ENCODE measurements at regions not wholly inside any gene's neighbourhood (a gene's known extent, or its start where the extent isn't known, plus 50 kb on each side); places are given as distances from the start of the nearest gene placed in this dataset.

GRCh38 chrX:3527166-3527565 is 180.7 kb upstream of the MXRA5 start:
- no peak overlapping the region for H3K4me3 ChIP-seq
- intact Hi-C loops (cut with DNase I; ENCODE audit: low total_unique reads) = no loop called here
- DNase-seq (ENCODE audit: low spot score in 2 of 2) = no peak

GRCh38 chrX:3526731-3527130 is 180.3 kb upstream of the MXRA5 start:
- no peak for DNase-seq (ENCODE audit: low spot score in 2 of 2)
- intact Hi-C loops (cut with DNase I; ENCODE audit: low total_unique reads) = no loop called here
- no peaks in the 10 kb centered on the region for H3K27me3 ChIP-seq
- H3K4me3 ChIP-seq = no peak overlapping the region
- H3K4me1 ChIP-seq = no peaks in the 10 kb centered on the region
- no peaks in the 10 kb centered on the region for H3K9me3 ChIP-seq
- peak overlapping the region in 1 of 2 donors; percentile 3 for H3K27ac ChIP-seq
- TF ChIP-seq CTCF (IDR thresholded peaks at IDR 0.05) (no peak), POLR2AphosphoS5 (IDR thresholded peaks at IDR 0.05) (no peak), POLR2A (IDR thresholded peaks at IDR 0.05) (no peak)
- H3K36me3 ChIP-seq = no peaks in the 10 kb centered on the region

More at GRCh38 chrX:3527166-3527565, 180.7 kb upstream of the MXRA5 start:
- Histone ChIP-seq H3K9me3 (no peaks in the 10 kb centered on the region), H3K27me3 (no peaks in the 10 kb centered on the region), H3K27ac (peak overlapping the region in 1 of 2 donors; percentile 25), H3K36me3 (no peaks in the 10 kb centered on the region), H3K4me1 (no peaks in the 10 kb centered on the region)
- TF ChIP-seq POLR2A (IDR thresholded peaks at IDR 0.05) (no peak), CTCF (IDR thresholded peaks at IDR 0.05) (no peak), POLR2AphosphoS5 (IDR thresholded peaks at IDR 0.05) (no peak)

GRCh38 chrX:3526071-3526470 is 179.6 kb upstream of the MXRA5 start:
- no peaks in the 10 kb centered on the region for H3K4me1 ChIP-seq
- no peak overlapping the region for H3K4me3 ChIP-seq
- no peak for TF ChIP-seq POLR2A (IDR thresholded peaks at IDR 0.05)
- no peak for TF ChIP-seq POLR2AphosphoS5 (IDR thresholded peaks at IDR 0.05)
- TF ChIP-seq CTCF (IDR thresholded peaks at IDR 0.05) = no peak
- peak overlapping the region in 1 of 2 donors; percentile 3 for H3K27ac ChIP-seq
- no peaks in the 10 kb centered on the region for H3K36me3 ChIP-seq
- no peak for DNase-seq (ENCODE audit: low spot score in 2 of 2)
- intact Hi-C loops (cut with DNase I; ENCODE audit: low total_unique reads) = no loop called here
- no peaks in the 10 kb centered on the region for H3K27me3 ChIP-seq
- H3K9me3 ChIP-seq = no peaks in the 10 kb centered on the region

DNA sequence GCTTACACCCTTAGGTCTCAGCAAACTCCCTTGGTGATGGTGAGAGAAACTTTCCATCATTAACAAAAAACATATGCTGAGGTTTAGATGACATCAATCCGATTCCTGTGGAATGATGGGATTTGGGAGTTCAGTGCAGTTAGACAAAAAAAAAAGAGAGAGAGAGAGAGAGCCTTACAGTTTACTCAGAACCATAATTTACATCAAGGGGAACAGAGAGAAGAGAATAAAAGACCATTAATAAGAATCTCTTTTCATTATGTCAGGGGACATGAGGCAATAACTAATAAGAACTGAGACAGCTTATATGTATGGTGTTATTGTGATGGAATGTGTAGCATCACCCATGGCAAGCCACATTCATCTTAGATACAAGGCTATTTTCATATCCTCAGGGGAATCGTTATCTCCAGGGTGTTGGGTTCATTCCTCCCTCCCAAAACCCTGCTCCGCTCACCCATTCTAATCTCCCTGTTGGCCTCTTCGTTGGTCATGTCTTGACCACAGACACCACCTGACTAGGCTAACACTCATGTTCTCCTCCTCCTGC is 175.7 kb upstream of the MXRA5 start:
- Histone ChIP-seq H3K36me3 (no peaks in the 10 kb centered on the region), H3K27me3 (no peaks in the 10 kb centered on the region), H3K27ac (peak overlapping the region in 1 of 2 donors; percentile 55), H3K4me3 (no peak overlapping the region), H3K4me1 (no peaks in the 10 kb centered on the region), H3K9me3 (no peaks in the 10 kb centered on the region)
- no peak for TF ChIP-seq CTCF (IDR thresholded peaks at IDR 0.05)
- TF ChIP-seq POLR2AphosphoS5 (IDR thresholded peaks at IDR 0.05) = no peak
- TF ChIP-seq POLR2A (IDR thresholded peaks at IDR 0.05) = no peak
- DNase-seq (ENCODE audit: low spot score in 2 of 2) = no peak
- intact Hi-C loops (cut with DNase I; ENCODE audit: low total_unique reads) = no loop called here

DNA sequence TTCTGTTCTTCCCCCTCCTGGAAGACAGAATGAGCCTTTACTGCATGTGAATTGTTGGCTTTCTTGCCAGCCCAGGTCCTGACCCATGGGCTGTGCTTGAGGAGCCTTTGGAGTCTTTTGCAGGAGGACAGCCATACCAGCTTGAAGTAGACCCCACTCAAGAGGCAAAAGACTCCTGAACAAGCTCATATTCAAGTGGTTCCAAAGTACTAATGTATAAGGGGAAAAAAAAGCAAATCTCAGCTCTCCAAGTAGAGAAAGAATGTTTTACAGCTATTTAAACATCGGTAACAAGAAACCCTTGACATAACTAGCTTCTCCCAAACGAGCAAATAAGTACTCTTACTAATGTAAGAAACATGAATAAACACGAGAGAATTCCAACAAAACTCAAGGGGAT is 174.9 kb upstream of the MXRA5 start:
- H3K4me1 ChIP-seq = no peaks in the 10 kb centered on the region
- H3K4me3 ChIP-seq = no peak overlapping the region
- no peaks in the 10 kb centered on the region for H3K36me3 ChIP-seq
- DNase-seq (ENCODE audit: low spot score in 2 of 2) = no peak
- H3K27ac ChIP-seq = peak overlapping the region in 1 of 2 donors; percentile 66
- intact Hi-C loops (cut with DNase I; ENCODE audit: low total_unique reads) = no loop called here
- TF ChIP-seq POLR2A (IDR thresholded peaks at IDR 0.05) (no peak), CTCF (IDR thresholded peaks at IDR 0.05) (no peak), POLR2AphosphoS5 (IDR thresholded peaks at IDR 0.05) (no peak)
- H3K9me3 ChIP-seq = no peaks in the 10 kb centered on the region
- no peaks in the 10 kb centered on the region for H3K27me3 ChIP-seq

Data from breast epithelium (tissue), 4 donors.